Lower leg skin (tissue), 4 donors: ENCODE measurements at regions not wholly inside any gene's neighbourhood (a gene's known extent, or its start where the extent isn't known, plus 50 kb on each side); places are given as distances from the start of the nearest gene placed in this dataset.

ENCODE experiments used
- DNase-seq, 2 donors: peaks; one replicate each; pipeline ENCODE4 v3.0.0-alpha.2; 2019; ENCODE audit warnings: low spot score in 2 of 2
- H3K4me3 ChIP-seq: fragments of 200-600 bp; sonication (generic); 2 replicates; pipeline ENCODE4 v1.5.1; 2017; ENCODE audit warnings: mild to moderate bottlenecking, low read depth; ENCODE audit not compliant: poor library complexity, severe bottlenecking
- CTCF ChIP-seq, 3 donors: fragments of 450-650 bp; IDR thresholded peaks; one replicate each; pipeline ENCODE4 v1.5.1; 2016; ENCODE audit warnings: antibody characterized with exemption in 3 of 3, mild to moderate bottlenecking in 3 of 3, moderate library complexity in 2 of 3
- POLR2A ChIP-seq, 2 donors: fragments of 450-650 bp; IDR thresholded peaks; one replicate each; pipeline ENCODE4 v1.6.1; 2016 to 2017; ENCODE audit warnings: antibody characterized with exemption in 2 of 2, mild to moderate bottlenecking in 1 of 2, moderate library complexity in 1 of 2
- WGBS, 2 donors: methylation state at CpG; one replicate each; pipeline ENCODE4 v1.1.5; 2018; 5-methylcytosine and 5-hydroxymethylcytosine counted together
- intact Hi-C: fragments of 100-400 bp; cut with DNase I; formaldehyde crosslinking; loops from one replicate; pipeline ENCODE4 v1.15.0; 2023; ENCODE audit warnings: low total_unique reads

GRCh38 chr4:64465263-64465662 is 56.0 kb upstream of the TECRL start:
- intact Hi-C loops = no loop called here
- no peak for TF ChIP-seq POLR2A (IDR thresholded peaks at IDR 0.05)
- no peak for TF ChIP-seq CTCF (IDR thresholded peaks at IDR 0.05)
- 70 to 76% methylated on average over 4 of the region's 4 CpGs for WGBS, 2 donors
- DNase-seq = no peak
- H3K4me3 ChIP-seq = no peak overlapping the region

GRCh38 chr4:64464581-64464980 is 55.3 kb upstream of the TECRL start:
- 70 to 77% methylated on average over 5 of the region's 5 CpGs for WGBS, 2 donors
- DNase-seq = no peak
- H3K4me3 ChIP-seq = no peak overlapping the region
- no peak for TF ChIP-seq POLR2A (IDR thresholded peaks at IDR 0.05)
- no peak for TF ChIP-seq CTCF (IDR thresholded peaks at IDR 0.05)
- intact Hi-C loops = no loop called here
